Germinal center (tissue), 1 donor: ENCODE measurements at regions not wholly inside any gene's neighbourhood (a gene's known extent, or its start where the extent isn't known, plus 50 kb on each side); places are given as distances from the start of the nearest gene placed in this dataset.

ENCODE experiments used
- DNase-seq: peaks from one replicate; pipeline ENCODE4 v3.0.0; 2012; ENCODE audit warnings: mixed read lengths, low spot score

GRCh38 chr2:51505533-51505932 lies 473.6 kb upstream of the NRXN1 start:
- DNase-seq, result no peak

DNA sequence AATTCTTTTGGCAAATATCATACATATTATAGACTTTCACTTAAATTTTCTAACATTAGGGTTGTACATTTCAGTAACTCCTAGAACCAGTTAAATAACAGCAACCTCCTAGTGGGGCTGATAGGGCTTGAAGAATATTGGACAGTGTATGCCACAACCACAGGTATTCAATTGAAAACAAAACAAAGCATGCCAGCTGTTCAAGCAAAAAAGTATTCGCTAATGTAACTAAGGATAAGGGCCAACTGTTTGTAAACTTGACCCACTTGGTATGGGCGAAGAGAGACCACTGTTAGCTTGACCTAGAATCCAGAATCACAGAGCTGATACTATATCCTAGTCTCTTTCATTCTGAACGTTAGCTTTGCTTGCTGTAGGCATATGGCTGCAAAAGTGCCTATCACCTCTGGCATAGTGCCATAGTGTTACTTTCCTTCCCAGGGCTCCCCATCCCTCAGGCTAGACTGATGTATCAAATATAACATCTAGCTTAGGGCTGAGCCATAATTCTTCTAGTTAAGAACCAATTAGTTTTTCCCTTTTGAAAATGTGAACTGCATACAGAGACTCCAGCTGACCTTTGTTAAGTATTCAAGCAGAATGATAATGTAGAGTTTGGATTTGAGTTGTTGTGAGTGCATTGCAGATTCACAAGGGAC lies 458.8 kb upstream of the NRXN1 start:
- DNase-seq, result no peak

- no peak for DNase-seq
These were observed 452.7 kb upstream of the NRXN1 start for GRCh38 chr2:51484605-51485004.

GRCh38 chr2:51483720-51484119 lies 451.8 kb upstream of the NRXN1 start:
- no peak for DNase-seq

DNA sequence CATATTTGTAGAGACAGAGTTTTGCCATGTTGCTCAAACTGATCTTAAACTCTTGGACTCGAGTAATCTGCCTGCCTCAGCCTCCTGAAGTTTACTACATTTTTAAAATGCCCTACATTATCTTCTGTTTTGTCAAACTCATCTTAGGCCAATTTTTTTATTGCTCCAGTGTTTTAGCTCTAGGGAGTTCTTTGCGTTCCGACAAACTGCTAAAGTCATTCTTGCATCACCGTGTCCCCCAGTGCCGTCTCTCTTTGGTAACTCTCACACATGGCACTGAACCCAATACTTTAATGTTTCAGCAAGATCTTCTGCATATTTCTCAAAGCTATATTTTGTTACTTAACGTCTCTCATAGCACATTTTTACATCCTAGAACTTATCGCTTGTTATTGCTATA lies 440.9 kb upstream of the NRXN1 start:
- no peak for DNase-seq

DNA sequence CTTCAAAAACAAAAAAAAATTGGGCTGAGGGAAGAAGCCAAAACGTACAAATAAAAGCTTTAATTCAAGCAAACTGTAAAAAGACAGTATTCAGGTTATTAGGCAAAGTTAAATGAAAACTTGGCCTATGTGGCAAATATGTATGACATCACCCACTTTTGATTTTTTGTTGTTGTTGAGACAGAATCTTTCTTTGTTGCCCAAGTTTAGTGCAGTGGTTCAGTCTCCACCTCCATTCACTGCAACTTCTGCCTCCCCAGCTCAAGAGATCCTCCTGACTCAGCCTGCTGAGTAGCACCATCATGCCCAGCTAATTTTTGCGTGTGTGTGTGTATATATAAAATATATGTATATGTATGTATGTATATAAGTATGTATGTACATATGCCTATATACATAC lies 440.4 kb upstream of the NRXN1 start:
- DNase-seq, result no peak

DNA sequence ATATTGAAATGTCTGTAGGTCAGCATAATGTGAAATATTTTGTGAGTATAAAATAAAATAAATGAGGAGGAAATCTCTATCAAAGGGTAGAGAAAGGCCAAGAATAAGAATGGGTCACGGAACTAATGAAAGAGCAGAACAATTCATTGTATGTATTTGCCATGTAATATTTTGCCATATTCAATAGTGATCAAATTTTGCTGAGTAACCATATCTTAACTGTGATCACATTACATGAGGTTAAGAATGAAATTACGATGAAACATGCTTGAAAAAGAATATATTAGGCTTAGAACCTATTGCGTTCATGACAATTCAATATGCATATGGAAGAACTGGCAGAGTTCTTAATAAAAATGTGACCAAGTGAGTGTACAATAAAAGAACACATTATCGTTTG lies 437.2 kb upstream of the NRXN1 start:
- DNase-seq, result no peak

GRCh38 chr2:51465326-51465725 lies 433.4 kb upstream of the NRXN1 start:
- no peak for DNase-seq

GRCh38 chr2:51454177-51454576 lies 422.2 kb upstream of the NRXN1 start:
- no peak for DNase-seq

GRCh38 chr2:51448911-51449310 lies 417.0 kb upstream of the NRXN1 start:
- DNase-seq, result no peak

- no peak for DNase-seq
These were observed 409.9 kb upstream of the NRXN1 start for GRCh38 chr2:51441786-51442185.

DNA sequence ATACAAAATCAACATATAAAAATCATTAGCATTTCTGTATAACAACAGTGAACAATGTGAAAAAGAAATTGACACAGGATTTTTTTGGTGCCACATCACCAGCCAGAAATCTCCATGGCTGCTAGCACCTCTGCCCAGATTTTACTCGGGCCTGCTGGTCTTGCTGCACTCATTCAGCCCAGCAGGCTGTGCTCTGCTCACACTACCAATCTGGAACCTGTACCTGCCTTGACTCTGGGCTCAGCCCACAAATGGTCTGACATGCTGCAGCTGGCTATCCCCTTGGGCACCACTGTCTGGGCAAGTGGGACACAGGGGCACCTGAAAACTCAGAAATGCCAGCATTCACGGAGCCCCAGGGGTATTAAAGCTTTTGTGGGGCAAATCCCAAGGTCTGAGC lies 392.5 kb upstream of the NRXN1 start:
- no peak for DNase-seq

- DNase-seq, result no peak
These were observed 388.6 kb upstream of the NRXN1 start for GRCh38 chr2:51420511-51420910.

GRCh38 chr2:51413726-51414125 lies 381.8 kb upstream of the NRXN1 start:
- no peak for DNase-seq

DNA sequence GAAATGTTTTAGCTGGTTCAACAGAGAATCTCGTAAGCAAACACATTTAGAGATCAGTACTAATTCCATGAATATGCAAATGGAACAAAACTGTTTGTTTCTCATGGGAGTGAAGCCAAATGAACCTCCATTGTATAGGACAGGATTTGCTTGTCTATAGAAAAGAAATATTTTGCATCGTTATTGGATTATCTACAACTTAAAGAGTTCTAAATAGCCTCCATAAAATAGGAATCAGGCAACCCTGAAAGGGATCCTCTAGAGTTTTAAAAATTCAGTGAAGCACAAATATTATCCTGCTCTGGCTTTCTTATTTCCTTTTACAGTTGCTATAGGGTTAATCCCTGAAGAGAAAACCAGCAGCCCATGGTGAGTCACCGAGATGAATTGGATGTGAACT lies 378.4 kb upstream of the NRXN1 start:
- no peak for DNase-seq

- DNase-seq, result no peak
These were observed 378.0 kb upstream of the NRXN1 start for GRCh38 chr2:51409920-51410319.

GRCh38 chr2:51404226-51404625 lies 372.3 kb upstream of the NRXN1 start:
- DNase-seq, result no peak

DNA sequence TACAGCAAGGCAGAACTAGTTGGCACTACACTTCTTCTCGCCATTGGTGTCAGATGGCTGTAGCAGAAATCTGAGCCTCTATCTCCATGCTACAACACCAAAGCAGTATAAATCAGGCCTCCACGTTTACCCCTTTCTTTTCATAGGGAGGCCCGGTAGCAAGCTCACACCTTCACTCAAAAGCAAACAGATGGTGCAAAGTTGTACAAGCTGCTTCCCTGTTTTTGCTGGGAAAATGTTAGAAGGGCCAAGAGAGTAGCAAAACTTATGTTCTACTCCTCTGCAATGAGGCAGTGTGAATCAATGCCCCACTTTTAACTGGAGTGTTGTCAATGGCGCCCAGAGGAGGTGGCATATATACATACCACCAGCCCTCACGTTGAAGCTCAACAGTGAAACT lies 369.6 kb upstream of the NRXN1 start:
- DNase-seq, result no peak

- no peak for DNase-seq
These were observed 355.3 kb upstream of the NRXN1 start for GRCh38 chr2:51387235-51387634.

DNA sequence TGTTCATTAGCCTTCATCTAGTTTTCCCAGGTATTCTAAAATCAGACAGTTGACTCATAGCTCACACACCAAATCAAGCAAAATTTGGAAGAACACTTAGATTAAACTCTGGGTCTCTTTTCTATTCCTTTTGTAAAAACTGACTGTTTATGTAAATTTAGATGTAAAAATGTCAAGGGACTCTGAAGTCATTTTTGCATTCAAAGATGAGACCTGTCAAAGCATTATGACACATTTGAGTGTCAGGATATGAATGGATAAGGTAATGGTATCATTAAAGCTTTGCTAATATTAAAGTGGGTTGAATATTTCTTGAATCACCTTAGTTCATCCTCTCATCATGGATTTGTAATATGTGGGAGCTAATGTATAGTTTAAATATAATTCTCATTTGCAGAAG lies 348.1 kb upstream of the NRXN1 start:
- DNase-seq, result no peak

DNA sequence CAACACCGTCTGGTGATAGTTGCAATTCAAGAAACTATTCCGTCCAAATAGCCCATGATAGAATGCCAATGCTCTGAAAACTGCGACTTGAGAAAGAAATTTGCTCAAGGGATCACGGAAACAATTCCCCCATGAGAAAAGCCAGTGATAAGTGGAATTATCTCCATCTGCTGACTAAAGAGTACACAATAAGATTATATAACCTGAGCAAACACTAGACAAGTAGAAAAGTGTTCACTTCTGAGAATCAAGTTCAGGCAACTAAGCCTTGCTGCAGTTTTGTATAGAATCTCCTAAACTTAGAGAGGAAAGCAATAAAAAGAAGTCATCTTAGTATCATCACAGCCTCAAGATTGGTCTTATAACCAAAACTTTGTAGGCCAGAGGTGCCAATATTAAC lies 336.3 kb upstream of the NRXN1 start:
- no peak for DNase-seq

DNA sequence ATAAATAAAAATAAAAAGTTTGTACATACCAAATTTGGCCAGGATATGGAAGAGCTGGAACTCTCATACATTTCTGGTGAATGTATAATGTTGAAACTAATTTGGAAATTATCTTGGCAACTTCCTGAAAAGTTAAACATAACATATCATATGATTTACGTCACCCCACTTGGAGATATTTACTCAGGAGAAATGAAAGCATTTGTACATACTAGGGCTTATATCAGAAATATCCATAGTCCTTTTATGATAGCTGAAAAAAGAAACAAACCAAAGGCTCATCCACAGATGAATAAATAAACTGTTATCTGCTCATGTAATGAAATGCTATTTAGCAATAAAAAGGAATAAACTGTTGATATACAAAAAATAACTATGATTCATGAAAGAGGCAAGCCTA lies 318.2 kb upstream of the NRXN1 start:
- no peak for DNase-seq

DNA sequence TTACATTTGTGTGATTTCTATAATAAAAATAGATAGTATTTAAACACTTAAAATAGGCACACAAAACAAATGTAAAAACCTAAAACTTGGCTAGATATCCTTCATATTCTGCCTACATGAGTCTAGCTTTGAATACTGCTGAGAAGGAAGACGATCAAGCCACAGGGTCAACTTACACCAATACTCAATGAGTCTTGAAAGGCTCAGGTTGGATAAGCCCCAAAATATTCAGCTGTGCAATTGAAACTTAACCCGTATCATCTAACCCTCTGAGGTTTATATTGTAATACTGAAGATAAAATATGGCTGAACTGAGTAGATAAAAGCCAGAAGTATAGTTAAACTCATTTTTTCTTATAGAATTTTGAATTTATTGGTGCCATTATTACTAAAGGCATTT lies 313.0 kb upstream of the NRXN1 start:
- no peak for DNase-seq

DNA sequence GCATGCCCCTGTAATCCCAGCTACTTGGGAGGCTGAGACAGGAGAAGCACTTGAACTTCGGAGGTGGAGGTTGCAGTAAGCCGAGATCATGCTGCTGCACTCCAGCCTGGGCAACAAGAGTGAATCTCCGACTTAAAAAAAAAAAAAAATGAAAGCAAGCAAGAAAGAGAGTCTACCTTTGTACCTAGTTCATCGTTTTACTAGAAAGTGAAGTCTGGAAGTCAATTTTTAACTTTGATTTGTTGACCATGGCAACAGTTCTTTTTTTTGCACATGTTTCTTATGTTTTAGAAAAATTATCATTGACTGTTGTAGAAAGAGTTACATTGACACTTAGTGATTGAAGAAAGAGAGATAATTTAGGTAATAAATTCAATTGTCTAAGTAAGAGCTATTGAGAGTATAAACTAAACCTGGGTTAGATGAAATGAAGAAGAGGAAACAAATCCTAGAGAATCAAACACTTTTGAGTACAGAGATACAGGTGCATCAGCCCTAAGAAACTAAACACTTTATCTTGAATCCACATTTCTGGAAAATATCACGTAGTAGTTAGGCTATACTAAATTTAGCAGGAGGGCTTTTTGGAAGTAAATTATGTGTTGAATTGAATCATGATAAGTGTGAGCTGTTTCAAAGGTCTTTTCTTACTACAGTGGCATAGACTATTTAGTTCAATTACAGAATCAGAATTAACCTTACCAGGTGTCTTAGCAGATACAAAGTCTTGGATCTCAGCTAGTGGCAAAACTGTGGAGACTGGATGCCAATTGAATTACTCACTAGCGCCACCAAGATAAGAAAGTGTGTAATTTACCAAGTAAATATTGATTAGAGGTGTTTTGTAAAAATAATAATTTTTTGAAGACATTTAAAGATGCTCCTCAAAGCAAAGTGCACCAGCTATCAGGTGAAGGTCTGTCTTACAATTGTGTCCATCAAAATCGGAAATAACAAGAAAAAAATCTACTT lies 303.4 kb upstream of the NRXN1 start:
- no peak for DNase-seq
